ENCODE measurements at regions not wholly inside any gene's neighbourhood (a gene's known extent, or its start where the extent isn't known, plus 50 kb on each side); places are given as distances from the start of the nearest gene placed in this dataset.

GRCh38 chr1:221150996-221151395 is 271.8 kb downstream of the HLX start:
- Histone ChIP-seq H3K9me3 (no peaks in the 10 kb centered on the region), H3K4me3 (no peak overlapping the region), H3K27me3 (no peaks in the 10 kb centered on the region), H3K27ac (no peak overlapping the region), H3K36me3 (no peaks in the 10 kb centered on the region), H3K4me1 (ENCODE audit: insufficient read depth) (no peaks in the 10 kb centered on the region)
- intact Hi-C loops (cut with DNase I), result no loop called here
- DNase-seq, result no peak
- no peak for TF ChIP-seq CTCF (IDR thresholded peaks at IDR 0.05)
- no peak for TF ChIP-seq POLR2A (IDR thresholded peaks at IDR 0.05)
- TF ChIP-seq EP300 (IDR thresholded peaks at IDR 0.05), result no peak

- 4 to 18% (median 6%) methylated on average over 1 of the region's 1 CpG for WGBS, 3 donors
- intact Hi-C loops (cut with DNase I), result no loop called here
- TF ChIP-seq CTCF (IDR thresholded peaks at IDR 0.05) (no peak), EP300 (IDR thresholded peaks at IDR 0.05) (no peak), POLR2A (IDR thresholded peaks at IDR 0.05) (no peak)
Measured at GRCh38 chr1:221154932-221155331, 275.7 kb downstream of the HLX start.

GRCh38 chr1:221157026-221157761 is 278.0 kb downstream of the HLX start:
- DNase-seq, result no peak
- intact Hi-C loops (cut with DNase I), result no loop called here
- Histone ChIP-seq H3K4me3 (no peak overlapping the region), H3K27me3 (no peaks in the 10 kb centered on the region), H3K27ac (no peak overlapping the region), H3K4me1 (ENCODE audit: insufficient read depth) (no peaks in the 10 kb centered on the region), H3K36me3 (no peaks in the 10 kb centered on the region), H3K9me3 (no peaks in the 10 kb centered on the region)
- TF ChIP-seq POLR2A (IDR thresholded peaks at IDR 0.05) (no peak), CTCF (IDR thresholded peaks at IDR 0.05) (no peak), EP300 (IDR thresholded peaks at IDR 0.05) (no peak)
- 42 to 57% (median 55%) methylated on average over 6 of the region's 6 CpGs for WGBS, 3 donors

More at GRCh38 chr1:221154932-221155331, 275.7 kb downstream of the HLX start:
- Histone ChIP-seq H3K36me3 (no peaks in the 10 kb centered on the region), H3K27me3 (no peaks in the 10 kb centered on the region), H3K9me3 (no peaks in the 10 kb centered on the region), H3K27ac (no peak overlapping the region), H3K4me3 (no peak overlapping the region), H3K4me1 (ENCODE audit: insufficient read depth) (no peaks in the 10 kb centered on the region)
- no peak for DNase-seq

- no peaks in the 10 kb centered on the region for H3K4me1 ChIP-seq (ENCODE audit: insufficient read depth)
- WGBS, 3 donors, result 73 to 77% (median 77%) methylated on average over 2 of the region's 2 CpGs
- intact Hi-C loops (cut with DNase I), result no loop called here
- no peak for TF ChIP-seq POLR2A (IDR thresholded peaks at IDR 0.05)
- TF ChIP-seq CTCF (IDR thresholded peaks at IDR 0.05), result no peak
- TF ChIP-seq EP300 (IDR thresholded peaks at IDR 0.05), result no peak
- no peaks in the 10 kb centered on the region for H3K27me3 ChIP-seq
- no peak for DNase-seq
- H3K4me3 ChIP-seq, result no peak overlapping the region
- no peaks in the 10 kb centered on the region for H3K9me3 ChIP-seq
- H3K27ac ChIP-seq, result no peak overlapping the region
- no peaks in the 10 kb centered on the region for H3K36me3 ChIP-seq
Measured at GRCh38 chr1:221159608-221160007, 280.4 kb downstream of the HLX start.
